GM12891 (cell line): ENCODE measurements at regions not wholly inside any gene's neighbourhood (a gene's known extent, or its start where the extent isn't known, plus 50 kb on each side); places are given as distances from the start of the nearest gene placed in this dataset.

ENCODE experiments used
- POLR2AphosphoS5 ChIP-seq: IDR thresholded peaks from 2 replicates; pipeline ENCODE4 v1.6.1; 2011; ENCODE audit warnings: low read depth, low read length, control low read depth
- TAF1 ChIP-seq: IDR thresholded peaks from 2 replicates; pipeline ENCODE4 v1.6.1; 2011; ENCODE audit warnings: low read depth, low read length, control low read depth

- TF ChIP-seq TAF1: no peak
- no peak for TF ChIP-seq POLR2AphosphoS5
These were observed 1077.6 kb downstream of the FAM133A start for GRCh38 chrX:94751611-94752010.
